Activated CD4-positive, alpha-beta T cell treated with anti-CD3 and anti-CD28 coated beads, Interleukin-2, amount 50 U/mL, for 1 hour (primary cell): ENCODE measurements at regions not wholly inside any gene's neighbourhood (a gene's known extent, or its start where the extent isn't known, plus 50 kb on each side); places are given as distances from the start of the nearest gene placed in this dataset.

Source experiments
- DNase-seq: peaks from one replicate; pipeline ENCODE4 v3.0.0-alpha.2; 2020

DNA sequence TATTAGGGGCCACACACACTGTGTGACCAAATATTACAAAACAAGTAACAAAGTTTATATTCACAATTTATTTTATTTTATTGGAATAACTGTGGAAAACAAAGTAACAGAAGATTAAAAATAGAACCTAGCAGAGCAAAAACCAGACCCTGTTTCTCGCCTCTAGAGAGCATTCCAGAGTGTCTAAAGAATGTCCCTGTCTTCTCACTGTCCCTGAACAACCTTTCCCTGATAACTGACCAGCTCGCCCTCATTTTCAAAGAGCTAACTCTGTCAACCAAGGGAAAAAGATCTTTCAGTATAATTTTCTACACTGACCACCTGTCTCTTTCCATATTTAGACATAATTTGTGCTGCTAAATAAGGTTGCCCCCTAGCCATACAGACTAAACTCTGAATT is 646.9 kb downstream of the USP25 start:
- no peak for DNase-seq

- no peak for DNase-seq
These were observed 647.4 kb downstream of the USP25 start for GRCh38 chr21:16377120-16377658.

DNA sequence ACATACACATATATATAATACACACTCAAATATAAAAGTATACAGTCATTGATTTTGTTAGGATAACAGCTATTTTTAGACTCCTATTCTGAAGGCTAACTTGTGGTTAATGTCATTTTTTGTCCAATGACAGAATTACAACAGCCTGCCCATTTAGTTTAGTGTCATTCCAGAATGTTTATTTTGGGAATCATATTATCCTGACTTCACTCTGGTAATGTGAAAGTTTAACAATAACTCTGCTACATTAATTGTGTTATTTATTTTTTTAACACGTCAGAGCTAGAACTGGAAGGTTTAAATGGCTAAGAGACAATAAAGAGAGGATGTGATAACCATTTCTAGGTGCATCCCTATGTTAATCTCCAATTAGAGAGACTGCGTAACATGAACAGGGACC is 648.1 kb downstream of the USP25 start:
- no peak for DNase-seq

- no peak for DNase-seq
These were observed 648.7 kb downstream of the USP25 start for GRCh38 chr21:16378525-16378924.

DNA sequence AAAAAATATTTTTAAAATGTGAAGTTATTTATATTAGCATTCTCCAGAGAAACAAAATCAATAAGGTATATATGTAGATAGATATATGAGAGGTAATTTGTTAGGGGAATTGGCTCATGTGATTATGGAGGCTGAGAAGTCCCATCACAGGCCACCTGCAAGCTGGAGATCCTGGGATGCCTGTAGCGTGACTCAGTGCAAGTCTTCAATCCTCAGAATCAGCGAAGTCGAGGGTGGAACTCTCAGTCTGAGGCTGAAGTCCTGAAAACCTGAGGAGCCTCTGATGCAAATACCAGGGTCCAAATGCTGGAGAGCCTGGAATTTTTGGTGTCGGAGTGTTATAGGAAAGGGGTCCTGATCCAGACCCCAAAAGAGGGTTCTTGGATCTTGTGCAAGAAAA is 658.5 kb downstream of the USP25 start:
- no peak for DNase-seq

DNA sequence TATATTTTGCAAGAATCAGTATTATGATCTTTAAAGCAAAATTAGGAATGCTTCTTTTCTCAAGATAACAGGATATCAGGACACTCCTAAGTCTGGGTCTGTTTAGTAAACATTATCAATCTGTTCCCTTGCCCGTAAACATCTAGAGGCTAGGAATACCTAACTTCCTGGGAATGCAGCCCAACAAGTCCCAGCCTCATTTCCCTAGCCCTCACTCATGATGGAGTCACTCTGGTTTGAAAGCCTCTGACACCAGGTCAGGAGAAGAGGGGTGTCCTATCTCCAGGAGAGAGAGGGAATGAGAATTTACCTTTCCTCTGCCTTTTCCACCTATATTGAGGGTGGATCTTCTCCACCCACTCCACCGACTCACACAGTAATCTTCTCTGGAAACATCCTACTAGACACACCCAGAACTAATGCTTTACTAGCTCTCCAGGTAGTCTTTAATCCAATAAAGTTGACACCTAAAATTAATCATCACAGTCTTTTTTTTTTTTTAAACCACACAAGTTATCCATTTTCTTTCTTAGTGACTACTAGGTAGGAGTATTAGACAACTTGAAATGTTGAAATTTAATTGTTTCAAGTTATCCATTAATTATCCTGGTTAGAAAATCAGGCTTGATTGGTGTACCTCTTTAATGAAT is 659.3 kb downstream of the USP25 start:
- DNase-seq = no peak

DNA sequence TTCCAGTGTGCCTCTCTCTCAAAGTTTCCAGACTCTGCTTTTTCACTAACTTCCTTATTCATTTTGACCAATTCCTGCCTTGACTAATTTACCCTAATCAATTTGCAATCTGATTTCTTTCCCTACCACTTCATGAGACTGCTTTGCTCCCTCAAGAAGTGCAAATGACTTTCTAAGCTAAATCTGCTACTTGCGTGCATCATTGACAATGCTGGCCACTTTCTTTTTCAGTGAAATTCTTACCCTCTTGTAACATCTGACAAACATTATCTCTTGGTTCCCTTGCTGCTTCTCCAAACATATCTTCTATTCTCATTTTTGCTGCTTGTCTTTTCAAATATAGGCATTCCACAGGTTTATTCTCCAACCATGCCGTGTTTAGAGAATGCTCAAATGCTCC is 659.9 kb downstream of the USP25 start:
- no peak for DNase-seq

- no peak for DNase-seq
These were observed 665.5 kb downstream of the USP25 start for GRCh38 chr21:16395285-16395684.

DNA sequence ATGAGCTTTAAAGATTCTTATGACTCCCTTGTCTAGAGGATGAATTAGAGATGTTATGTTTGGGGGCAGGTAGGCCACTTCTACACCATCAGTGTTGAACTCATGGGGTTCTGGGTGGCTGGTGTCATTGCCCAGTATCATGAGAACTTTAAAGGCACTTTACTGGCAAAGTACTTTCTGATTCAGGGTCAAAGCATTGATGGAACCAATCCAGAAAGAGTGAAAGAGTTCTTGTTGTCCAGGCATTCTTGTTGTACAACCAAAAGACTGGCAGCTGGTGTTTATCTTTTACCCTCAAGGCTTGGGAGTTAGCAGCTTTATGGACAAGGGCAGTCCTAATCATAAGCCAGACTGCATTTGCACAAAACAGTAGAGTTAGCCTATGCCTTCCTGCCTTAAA is 673.0 kb downstream of the USP25 start:
- DNase-seq = no peak

DNA sequence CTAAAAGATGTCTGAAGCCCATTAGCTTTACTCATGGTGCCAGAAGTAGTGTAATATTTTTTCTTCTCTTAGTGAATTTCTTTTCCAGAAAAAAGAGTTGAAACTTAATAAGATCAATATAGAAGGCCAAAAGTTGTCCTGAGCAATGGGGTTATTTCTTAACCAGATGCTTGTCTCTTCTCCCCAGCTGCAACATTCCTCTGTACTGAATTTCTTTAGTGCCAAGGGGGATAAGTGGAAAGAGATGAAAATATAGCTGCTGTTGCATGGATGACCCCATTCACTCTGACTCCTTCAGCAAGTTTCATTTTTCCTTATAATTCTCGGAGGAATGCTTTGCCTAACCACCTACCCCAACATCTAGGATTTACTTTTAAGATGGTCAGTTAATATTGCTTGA is 675.0 kb downstream of the USP25 start:
- DNase-seq = no peak

GRCh38 chr21:16406355-16406754 is 676.6 kb downstream of the USP25 start:
- DNase-seq = no peak

DNA sequence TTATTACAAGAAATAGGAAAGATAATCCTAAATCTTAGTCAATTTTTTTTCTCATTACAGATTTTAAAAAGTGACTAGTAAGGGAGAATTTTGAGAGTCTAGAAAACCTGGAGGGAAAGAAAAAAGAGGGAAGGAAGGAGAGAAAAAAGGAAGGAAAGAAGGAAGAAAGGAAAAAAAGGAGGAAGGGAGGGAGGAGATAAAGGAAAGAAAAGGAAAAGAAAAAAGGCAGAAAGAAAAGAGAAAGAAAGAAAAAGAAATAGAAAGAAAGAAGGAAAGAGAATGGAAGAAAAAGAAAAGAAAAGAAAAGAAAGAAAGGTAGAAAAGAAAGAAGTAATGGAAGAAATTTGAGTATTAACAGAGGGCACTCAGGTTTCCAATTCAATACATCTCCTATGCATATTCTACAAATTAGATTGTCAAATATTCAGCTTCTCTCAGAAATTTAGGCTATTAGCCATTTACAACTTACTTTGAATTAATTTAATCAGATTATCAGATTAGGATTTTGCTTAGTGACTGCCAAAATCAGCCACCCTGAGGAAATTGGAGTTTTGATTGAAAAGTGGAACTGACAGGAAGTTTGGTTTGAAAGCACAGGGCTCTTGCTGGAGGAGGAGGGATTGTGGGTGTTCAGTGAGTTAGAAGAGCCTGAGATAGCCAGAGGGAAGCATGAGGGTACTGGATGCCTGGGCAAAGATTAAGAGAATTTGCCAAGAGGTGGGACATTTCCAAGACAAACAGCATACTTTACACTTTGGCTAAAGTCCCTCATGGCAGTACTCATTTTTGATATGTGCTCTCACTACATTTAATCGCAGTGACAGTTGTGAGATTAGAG is 677.8 kb downstream of the USP25 start:
- DNase-seq = no peak

GRCh38 chr21:16408280-16408679 is 678.5 kb downstream of the USP25 start:
- DNase-seq = no peak

DNA sequence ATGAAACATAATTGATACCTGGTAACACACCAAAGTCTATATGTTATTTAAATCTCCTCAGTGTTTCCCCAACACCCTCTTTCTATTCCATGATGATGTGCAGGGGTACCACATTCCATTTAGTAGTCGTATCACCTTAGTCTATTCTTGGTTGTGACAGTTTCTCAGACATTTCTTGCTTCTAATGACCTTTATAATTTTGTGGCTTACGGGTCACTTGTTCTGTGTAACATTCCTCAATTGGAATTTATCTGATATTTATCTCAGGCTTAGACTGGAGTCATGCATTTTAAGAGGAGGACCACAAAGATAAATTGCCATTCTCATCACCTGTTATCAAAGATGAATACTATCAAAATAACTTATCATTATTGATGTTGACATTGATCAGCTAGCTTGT is 679.6 kb downstream of the USP25 start:
- no peak for DNase-seq

DNA sequence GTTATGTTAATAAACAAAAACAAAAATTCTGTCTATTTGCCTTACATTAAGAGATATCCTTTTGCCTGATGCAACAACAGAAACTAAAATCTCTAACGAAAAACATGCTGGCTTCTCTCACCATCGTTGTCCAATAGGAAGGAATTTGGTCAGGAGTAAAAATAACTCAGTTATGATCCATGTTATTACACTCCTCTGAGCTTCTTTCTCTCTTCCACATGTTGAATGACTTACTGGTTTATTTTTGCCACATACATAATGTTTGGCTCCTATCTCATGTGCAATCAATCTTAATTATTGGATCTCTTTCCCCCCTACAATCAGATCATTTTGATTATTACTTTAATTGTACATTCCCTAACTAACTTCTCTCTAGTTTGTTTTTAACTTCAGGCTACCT is 688.4 kb downstream of the USP25 start:
- DNase-seq = no peak

DNA sequence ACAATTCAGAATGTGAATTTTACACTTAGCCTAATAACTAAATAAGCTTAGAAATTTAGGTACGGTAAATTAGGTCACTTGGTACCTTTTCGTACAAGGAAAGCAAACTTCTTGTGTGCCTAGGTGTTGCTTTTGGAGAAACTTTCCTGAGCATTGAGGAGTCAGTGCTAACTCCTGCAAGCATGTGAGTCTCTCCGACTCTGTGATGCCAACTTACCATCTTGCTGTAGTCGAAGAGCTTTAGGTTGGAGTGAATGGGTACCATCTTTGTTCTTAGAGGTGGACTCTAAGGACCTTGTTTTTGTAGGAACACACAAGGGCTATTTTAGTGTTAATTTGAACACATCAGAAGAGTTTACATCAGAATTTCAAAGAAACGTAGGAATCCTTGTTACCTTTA is 688.9 kb downstream of the USP25 start:
- no peak for DNase-seq

DNA sequence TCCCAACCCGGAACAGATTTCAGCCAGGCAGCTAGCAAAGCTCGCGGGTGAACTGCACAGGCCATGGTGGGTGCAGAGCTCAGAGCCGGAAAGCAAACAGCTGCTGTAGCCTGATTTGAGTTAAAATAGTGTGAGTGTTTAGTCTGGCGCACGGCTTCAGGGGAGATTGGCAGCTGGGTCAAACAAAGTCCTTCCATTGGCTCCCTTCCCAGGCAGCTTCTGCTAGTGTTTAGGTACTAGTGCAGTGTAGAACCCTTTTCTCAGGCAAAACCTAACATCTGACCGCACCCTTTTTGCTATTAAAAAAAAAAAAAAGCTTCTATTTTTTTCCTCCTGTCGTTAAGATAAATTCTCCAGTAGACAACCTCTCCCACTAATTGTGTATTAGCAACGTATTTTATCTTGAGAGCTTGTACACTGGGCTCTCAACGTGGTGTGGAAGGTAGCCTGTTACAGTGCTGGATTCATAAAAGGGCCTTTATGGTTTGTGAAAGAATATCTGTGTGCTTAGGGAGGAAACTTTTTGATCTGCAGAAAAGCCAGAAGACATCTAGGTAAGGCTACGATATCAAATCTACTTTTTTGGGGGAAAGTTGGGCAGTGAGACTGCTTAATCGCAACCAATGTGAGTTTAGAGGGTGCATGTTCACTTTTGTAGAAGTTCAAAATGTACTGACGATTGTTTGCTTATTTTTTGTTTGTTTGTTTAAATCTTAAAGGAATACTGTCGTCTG is 689.6 kb downstream of the USP25 start:
- no peak for DNase-seq

- DNase-seq = no peak
These were observed 690.4 kb downstream of the USP25 start for GRCh38 chr21:16420031-16420724.

DNA sequence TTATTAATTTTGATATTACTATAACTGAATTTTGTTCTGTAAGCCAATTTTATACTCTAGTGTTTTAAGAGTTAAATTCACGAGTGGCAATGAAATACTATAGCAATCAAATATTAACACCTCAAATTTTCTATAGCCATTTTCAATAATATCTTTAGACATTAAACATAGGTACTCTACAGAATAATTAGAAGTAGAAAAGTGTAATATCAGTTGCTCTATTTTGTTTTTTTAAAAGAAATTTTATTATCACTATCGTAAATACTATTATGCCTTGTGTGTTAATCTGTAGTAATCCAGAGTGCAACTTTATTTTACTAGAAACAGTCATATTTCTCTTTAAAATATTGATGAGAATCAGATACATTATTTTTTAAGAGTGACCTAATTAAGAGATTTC is 691.2 kb downstream of the USP25 start:
- DNase-seq = no peak

GRCh38 chr21:16421965-16422364 is 692.2 kb downstream of the USP25 start:
- no peak for DNase-seq

GRCh38 chr21:16422702-16423101 is 692.9 kb downstream of the USP25 start:
- no peak for DNase-seq

DNA sequence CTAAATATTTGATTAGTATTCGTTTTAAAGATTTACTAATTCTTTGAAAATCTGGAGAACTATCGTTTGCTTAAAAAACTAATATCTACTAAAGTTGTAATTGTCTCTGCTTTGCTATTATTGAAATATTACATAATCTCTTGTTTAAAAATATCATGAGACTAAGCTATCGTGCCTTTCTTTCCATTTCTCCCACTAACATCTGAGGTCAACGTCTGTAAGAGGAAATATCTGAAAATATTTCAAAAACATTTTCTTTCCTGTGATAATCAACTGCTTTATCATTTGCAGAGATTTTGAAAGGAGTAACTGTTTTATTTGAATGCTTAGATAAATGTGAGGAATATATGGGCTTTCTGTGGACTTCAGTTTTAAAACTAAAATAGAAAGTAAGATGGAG is 694.1 kb downstream of the USP25 start:
- no peak for DNase-seq

DNA sequence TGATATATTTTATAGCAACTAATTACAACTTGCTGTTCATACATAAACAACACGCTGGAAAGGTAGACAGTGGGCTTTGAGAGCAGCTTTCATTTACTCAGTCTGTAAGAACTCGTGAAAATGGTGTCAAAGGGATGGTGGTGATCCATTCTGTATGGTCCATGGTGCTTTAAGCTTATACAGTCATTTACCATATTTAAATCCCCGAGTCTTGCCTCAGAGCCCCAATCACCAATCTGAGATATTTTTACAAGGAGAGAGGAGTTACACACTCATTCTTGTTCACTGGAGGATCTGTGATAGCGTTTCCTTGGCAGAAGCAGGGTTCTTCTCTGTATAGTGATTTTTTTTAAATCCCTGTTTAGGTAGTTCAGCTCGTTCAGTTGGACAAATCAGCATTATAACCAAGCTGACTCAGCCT is 694.6 kb downstream of the USP25 start:
- DNase-seq = no peak
